Stimulated activated CD4-positive, alpha-beta T cell treated with anti-CD3 and anti-CD28 coated beads, Interleukin-4, amount 100 ng/mL, for 48 hours (primary cell): ENCODE measurements at regions not wholly inside any gene's neighbourhood (a gene's known extent, or its start where the extent isn't known, plus 50 kb on each side); places are given as distances from the start of the nearest gene placed in this dataset.

ENCODE experiments used
- DNase-seq, 2 donors: peaks; one replicate each; pipeline ENCODE4 v3.0.0-alpha.2; 2020; ENCODE audit warnings: low read depth in 2 of 2

DNA sequence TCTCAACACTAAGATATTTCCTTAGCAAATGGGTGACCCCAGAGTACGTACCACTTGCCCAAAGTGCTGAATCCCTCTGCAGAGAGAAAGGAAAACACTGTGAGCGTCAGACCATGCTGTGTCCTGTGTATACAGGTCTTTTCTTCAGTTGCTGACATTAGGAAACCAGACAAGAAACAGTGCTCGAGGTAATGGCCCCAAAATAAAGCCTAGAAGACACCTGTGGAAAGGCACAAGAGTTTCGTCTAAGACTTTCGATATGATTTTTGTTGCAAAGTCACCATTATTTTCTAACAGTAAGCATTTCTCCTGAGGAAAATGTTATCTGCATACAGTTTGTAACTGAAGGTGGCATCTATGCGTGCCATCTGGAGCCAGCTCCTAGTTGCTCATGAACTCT, 62.0 kb upstream of the SIMC1 start:
- no peak for DNase-seq

DNA sequence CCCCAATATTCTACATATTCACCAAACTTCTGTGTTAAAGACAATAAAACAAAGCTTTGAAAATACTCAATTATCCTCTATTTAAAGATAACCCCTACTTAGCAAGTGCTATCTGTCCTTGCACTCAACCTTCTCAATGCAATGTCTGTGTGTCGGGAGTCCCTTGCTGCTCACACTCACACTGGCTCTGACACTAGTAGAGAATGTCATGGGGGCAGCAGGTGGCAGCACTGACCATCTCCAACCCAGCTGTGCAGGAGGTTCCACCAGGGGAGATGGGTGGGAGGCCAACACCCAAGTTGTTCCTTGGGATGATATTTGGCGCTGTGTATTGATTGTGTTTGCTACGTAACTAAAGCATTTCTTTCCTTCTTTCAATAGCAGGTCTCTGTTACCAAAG, 59.4 kb upstream of the SIMC1 start:
- DNase-seq, result no peak

DNA sequence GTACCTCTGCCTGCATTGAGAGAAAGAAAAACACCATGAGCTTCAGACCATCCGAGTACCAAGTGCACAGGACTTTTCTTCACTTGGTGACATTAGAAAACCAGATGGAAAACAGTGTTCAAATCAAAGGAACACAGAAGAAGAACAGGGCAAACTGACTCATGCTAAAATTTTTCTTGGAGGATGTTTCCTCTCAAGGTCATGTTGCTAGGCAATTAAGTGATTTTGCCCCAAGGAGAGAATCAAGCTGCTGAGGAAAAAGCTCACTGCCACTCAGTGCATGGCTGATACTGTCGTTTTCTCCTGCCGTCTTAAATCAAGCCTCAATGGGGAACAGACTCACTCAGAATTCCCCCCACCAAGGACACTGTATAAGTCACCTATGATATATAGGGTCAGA, 57.9 kb upstream of the SIMC1 start:
- no peak for DNase-seq

GRCh38 chr5:176180781-176181180, 57.4 kb upstream of the SIMC1 start:
- no peak for DNase-seq

GRCh38 chr5:176181271-176181855, 56.9 kb upstream of the SIMC1 start:
- no peak for DNase-seq

GRCh38 chr5:176183321-176184074, 54.7 kb upstream of the SIMC1 start:
- DNase-seq, result no peak

GRCh38 chr5:176184608-176185132, 53.6 kb upstream of the SIMC1 start:
- no peak for DNase-seq

DNA sequence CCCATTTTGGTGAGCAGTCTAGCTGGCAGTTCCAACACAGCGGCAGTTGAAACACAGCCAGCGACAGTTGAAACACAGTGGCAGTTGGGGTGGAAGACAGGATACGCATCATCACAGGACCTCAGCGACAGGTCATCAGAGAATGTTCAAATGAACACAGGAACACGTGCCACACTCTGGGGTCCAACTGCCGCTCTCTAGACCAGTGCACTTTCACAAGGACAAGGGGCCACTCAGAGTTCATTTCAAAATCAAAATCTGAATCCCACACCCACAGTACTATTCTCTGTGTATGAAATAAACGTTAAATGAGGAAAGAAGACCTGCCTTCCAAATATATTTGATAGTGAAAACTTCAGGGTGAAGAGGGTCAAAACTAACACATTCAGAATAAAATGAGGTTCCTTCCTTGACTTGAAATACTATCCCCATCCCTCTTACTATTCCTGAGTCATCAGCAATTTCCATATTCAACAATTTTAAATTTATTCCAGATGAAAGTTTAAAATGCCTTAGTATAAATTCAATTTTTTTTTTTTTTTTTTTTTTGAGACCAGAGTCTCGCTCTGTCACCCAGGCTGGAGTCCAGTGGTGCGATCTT, 53.0 kb upstream of the SIMC1 start:
- no peak for DNase-seq

GRCh38 chr5:176186107-176186506, 52.1 kb upstream of the SIMC1 start:
- DNase-seq, result no peak

- DNase-seq, result no peak
Measured at GRCh38 chr5:176187276-176188062, 50.8 kb upstream of the SIMC1 start.

DNA sequence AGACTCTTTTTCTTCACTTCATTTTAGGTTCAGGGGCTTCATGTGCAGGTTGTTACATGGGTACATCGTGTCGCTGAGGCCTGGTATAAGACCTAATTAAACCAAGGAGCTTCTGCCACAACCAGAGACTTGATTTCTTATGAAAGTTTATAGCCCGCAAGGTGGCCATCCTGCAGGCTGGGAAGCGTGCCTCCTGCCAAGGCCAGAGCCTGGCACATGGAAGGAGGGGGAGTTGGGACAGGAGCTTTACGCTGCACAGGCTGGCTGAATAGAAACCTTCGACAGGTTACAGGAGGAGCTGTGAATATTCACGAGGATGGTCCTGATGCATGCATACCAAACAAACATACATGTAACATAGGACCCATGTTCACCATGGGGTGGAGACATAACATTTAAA, 50.1 kb upstream of the SIMC1 start:
- no peak for DNase-seq
